ENCODE measurements at regions not wholly inside any gene's neighbourhood (a gene's known extent, or its start where the extent isn't known, plus 50 kb on each side); places are given as distances from the start of the nearest gene placed in this dataset.
A peak's percentile ranks its signal among the peaks of the same experiment; 100 is the strongest.

DNA sequence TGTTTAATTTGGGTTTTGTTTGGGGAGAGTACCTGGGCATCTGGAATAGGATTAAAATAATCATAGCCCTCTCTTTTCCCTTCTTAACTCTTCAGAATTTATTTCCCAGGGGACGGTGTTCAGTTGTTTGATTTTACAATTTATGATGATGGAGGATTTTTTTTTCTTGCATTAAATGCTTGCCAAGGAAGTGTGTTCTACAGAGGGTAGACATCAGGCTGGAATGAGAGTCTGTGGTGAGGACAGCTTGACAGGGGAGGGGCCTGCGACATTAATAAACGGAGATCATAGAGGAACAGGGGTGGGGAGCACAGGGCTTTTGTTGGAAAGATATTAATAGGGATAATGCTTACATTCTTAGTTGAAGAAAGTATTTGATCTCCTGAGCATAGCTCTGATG is 297.5 kb downstream of the CLIC5 start:
- no peaks in the 10 kb centered on the region for H3K36me3 Mint-ChIP-seq (ENCODE audit: low read depth)
- peaks cover 4% of the 10 kb centered on the region for H3K9me3 Mint-ChIP-seq
- no peaks in the 10 kb centered on the region for H3K27me3 Mint-ChIP-seq
- no peak for DNase-seq
- H3K4me3 Mint-ChIP-seq, result no peak overlapping the region
- H3K4me1 Mint-ChIP-seq (ENCODE audit: low read depth), result peaks cover 52% of the 10 kb centered on the region
- H3K27ac Mint-ChIP-seq, result no peak overlapping the region

- peak overlapping the region; percentile 61 for H3K27ac Mint-ChIP-seq
- H3K27me3 Mint-ChIP-seq, result no peaks in the 10 kb centered on the region
- no peak overlapping the region for H3K4me3 Mint-ChIP-seq
- peaks cover under 1% of the 10 kb centered on the region for H3K9me3 Mint-ChIP-seq
- H3K4me1 Mint-ChIP-seq (ENCODE audit: low read depth), result peaks cover 56% of the 10 kb centered on the region
- no peak for DNase-seq
- no peaks in the 10 kb centered on the region for H3K36me3 Mint-ChIP-seq (ENCODE audit: low read depth)
Measured at GRCh38 chr6:45717715-45718114, 297.9 kb downstream of the CLIC5 start.

- Mint-ChIP-seq H3K4me3 (no peak overlapping the region), H3K36me3 (ENCODE audit: low read depth) (no peaks in the 10 kb centered on the region), H3K27me3 (no peaks in the 10 kb centered on the region), H3K4me1 (ENCODE audit: low read depth) (peaks cover 63% of the 10 kb centered on the region), H3K27ac (peak overlapping the region; percentile 61), H3K9me3 (no peaks in the 10 kb centered on the region)
- no peak for DNase-seq
Measured at GRCh38 chr6:45717027-45717426, 298.6 kb downstream of the CLIC5 start.

DNA sequence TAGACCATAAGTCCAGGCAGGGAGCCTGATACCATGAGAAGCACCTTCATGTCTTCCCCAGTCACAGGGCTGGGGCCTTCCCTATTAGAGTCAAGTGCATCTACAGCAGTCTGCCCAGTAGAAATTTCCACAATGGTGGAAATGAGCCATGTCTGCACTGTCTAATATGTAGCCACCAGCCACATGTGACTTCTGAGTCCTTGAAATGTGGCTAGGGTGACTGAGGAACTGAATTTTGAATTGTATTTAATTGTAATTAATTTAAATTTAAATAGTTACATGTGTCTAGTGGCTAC is 300.2 kb downstream of the CLIC5 start:
- peak overlapping the region; percentile 97 for H3K27ac Mint-ChIP-seq
- no peaks in the 10 kb centered on the region for H3K9me3 Mint-ChIP-seq
- H3K4me1 Mint-ChIP-seq (ENCODE audit: low read depth), result peaks cover 63% of the 10 kb centered on the region
- H3K4me3 Mint-ChIP-seq, result no peak overlapping the region
- no peaks in the 10 kb centered on the region for H3K27me3 Mint-ChIP-seq
- H3K36me3 Mint-ChIP-seq (ENCODE audit: low read depth), result no peaks in the 10 kb centered on the region
- no peak for DNase-seq

- H3K4me3 Mint-ChIP-seq, result peak overlapping the region; percentile 24
- peaks cover 63% of the 10 kb centered on the region for H3K4me1 Mint-ChIP-seq (ENCODE audit: low read depth)
- H3K36me3 Mint-ChIP-seq (ENCODE audit: low read depth), result no peaks in the 10 kb centered on the region
- no peaks in the 10 kb centered on the region for H3K27me3 Mint-ChIP-seq
- no peaks in the 10 kb centered on the region for H3K9me3 Mint-ChIP-seq
- peak overlapping the region; percentile 97 for H3K27ac Mint-ChIP-seq
- no peak for DNase-seq
Measured at GRCh38 chr6:45714741-45715507, 300.7 kb downstream of the CLIC5 start.

- Mint-ChIP-seq H3K4me1 (ENCODE audit: low read depth) (peaks cover 63% of the 10 kb centered on the region), H3K36me3 (ENCODE audit: low read depth) (no peaks in the 10 kb centered on the region), H3K27ac (peak overlapping the region; percentile 97), H3K27me3 (no peaks in the 10 kb centered on the region), H3K9me3 (peaks cover 2% of the 10 kb centered on the region), H3K4me3 (peak overlapping the region; percentile 48)
- DNase-seq, result no peak
Measured at GRCh38 chr6:45714006-45714730, 301.5 kb downstream of the CLIC5 start.

Data from activated T-cell treated with anti-CD3 and anti-CD28 coated beads, Interleukin-2, amount 50 U/mL, for 24 hours (primary cell).